Mucosa of descending colon (tissue), 3 donors: ENCODE measurements at regions not wholly inside any gene's neighbourhood (a gene's known extent, or its start where the extent isn't known, plus 50 kb on each side); places are given as distances from the start of the nearest gene placed in this dataset.

Source experiments
- ATAC-seq: fragments of 200-7000 bp; cut with Tn5 transposase; one replicate; pipeline ENCODE4 v1.9.1; 2020; ENCODE audit warnings: mild to moderate bottlenecking, moderate library complexity
- DNase-seq, 3 donors: peaks; one replicate each; pipeline ENCODE4 v3.0.0-alpha.2; 2020
- H3K36me3 ChIP-seq: fragments of 200-600 bp; one replicate; pipeline ENCODE4 v1.8.0; 2021; ENCODE audit warnings: low read depth, mild to moderate bottlenecking
- H3K4me1 ChIP-seq: fragments of 200-600 bp; one replicate; pipeline ENCODE4 v1.8.0; 2021; ENCODE audit warnings: low read depth, mild to moderate bottlenecking
- H3K4me3 ChIP-seq: fragments of 200-600 bp; one replicate; pipeline ENCODE4 v1.8.0; 2021; ENCODE audit warnings: mild to moderate bottlenecking
- H3K9me3 ChIP-seq: fragments of 200-600 bp; one replicate; pipeline ENCODE4 v1.8.0; 2021; ENCODE audit warnings: mild to moderate bottlenecking
- CTCF ChIP-seq: fragments of 200-600 bp; IDR thresholded peaks from one replicate; pipeline ENCODE4 v1.8.0; 2022; ENCODE audit warnings: antibody characterized with exemption, mild to moderate bottlenecking
- intact Hi-C, 2 donors: fragments of 100-400 bp; cut with DNase I in 1 of 2; cut with micrococcal nuclease in 1 of 2; formaldehyde crosslinking; loops; one replicate each; pipeline versions ENCODE4 v1.11.0 to v1.11.1; 2022; cut with DNase I, micrococcal nuclease
- donor health status: DM: no; HTN: no; CAD: no; lungs with moderate emphysema.
- donor health status: DM: no; HTN: no; CAD: no.
- donor health status: DM: no; HTN: yes; CAD: no.

- intact Hi-C loops, result no loop called here
- no peak for ATAC-seq
- Histone ChIP-seq H3K36me3 (no peaks in the 10 kb centered on the region), H3K9me3 (no peaks in the 10 kb centered on the region), H3K4me3 (no peak overlapping the region), H3K4me1 (no peaks in the 10 kb centered on the region)
- no peak for TF ChIP-seq CTCF
- DNase-seq, result no peak
Observed at GRCh38 chr21:35674895-35675470, 385.3 kb downstream of the SETD4 start.

DNA sequence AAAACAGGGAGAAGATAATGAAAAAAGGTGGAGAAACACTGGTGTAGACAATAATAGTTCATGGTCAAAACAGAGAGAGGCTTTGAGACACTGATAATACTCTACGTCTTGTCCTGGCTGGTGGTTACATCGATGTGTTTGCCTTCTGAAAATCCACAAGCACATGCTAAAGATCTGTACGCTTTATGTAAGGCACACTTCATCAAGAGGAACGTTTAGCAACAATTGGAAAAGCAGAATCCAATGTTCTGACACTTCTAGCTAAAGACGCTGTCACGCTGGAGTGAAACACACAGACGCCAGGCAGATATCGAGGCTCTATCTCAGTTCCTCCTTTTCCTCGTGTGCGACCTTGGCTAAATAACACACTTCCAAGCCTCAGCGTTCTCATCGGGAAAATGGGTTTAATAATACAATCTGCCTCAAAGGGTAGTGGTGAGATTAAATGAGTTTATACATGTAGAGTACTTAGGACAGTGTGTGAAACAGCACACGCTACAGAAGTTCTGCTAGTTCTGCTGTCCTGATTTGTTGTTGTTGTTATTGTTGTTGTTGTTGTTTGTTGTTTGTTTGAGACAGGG, 386.1 kb downstream of the SETD4 start:
- no peaks in the 10 kb centered on the region for H3K4me1 ChIP-seq
- no peak overlapping the region for H3K4me3 ChIP-seq
- ATAC-seq (no peak), DNase-seq (no peak)
- no peaks in the 10 kb centered on the region for H3K9me3 ChIP-seq
- no peaks in the 10 kb centered on the region for H3K36me3 ChIP-seq
- intact Hi-C loops, result no loop called here
- TF ChIP-seq CTCF, result no peak

DNA sequence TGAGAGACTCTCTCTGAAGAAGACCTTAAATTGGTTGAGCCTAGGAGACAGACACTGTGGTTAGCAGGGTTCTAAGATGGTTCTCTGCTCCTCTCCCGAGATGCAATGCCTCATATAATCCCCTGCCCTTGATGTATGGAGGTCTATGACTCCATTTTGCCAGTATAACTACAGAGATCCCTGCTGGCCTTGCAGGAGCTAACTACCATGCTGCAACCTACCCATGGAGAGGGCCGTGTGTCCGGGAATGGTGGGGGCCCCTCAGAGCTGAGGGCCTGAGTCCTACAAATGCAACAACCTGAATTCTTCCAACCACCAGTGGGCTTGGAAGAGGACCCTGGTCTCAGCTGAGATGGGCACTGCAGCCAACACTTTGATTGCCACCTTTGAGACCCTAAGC, 388.0 kb downstream of the SETD4 start:
- H3K36me3 ChIP-seq, result no peaks in the 10 kb centered on the region
- intact Hi-C loops, result no loop called here
- no peak for TF ChIP-seq CTCF

DNA sequence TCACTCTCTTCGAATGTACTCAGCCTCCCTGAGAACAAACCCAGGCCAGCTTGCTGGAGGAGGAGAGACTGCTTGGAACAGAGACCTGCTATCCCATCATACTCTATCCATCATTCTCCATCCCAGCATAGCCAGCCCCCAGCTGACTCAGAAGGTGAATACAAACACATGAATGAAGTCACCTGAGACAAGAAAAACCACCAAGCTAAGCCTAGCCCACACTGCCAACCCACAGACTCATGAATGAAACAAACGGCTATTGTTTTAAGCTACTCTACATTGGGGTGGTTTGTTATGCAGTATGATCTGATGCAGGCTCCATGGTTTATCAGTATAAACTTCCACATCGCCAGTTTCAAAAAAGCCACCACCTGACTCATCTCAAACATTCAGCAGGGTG, 395.6 kb downstream of the SETD4 start:
- DNase-seq, result no peak
- ATAC-seq, result no peak
- H3K4me3 ChIP-seq, result no peak overlapping the region
- no peaks in the 10 kb centered on the region for H3K9me3 ChIP-seq
- no peaks in the 10 kb centered on the region for H3K36me3 ChIP-seq
- H3K4me1 ChIP-seq, result no peaks in the 10 kb centered on the region
- no peak for TF ChIP-seq CTCF
- intact Hi-C loops, result no loop called here

More for the DNA sequence above, 388.0 kb downstream of the SETD4 start:
- no peak for ATAC-seq
- H3K4me3 ChIP-seq, result no peak overlapping the region
- no peak for DNase-seq
- no peaks in the 10 kb centered on the region for H3K4me1 ChIP-seq
- no peaks in the 10 kb centered on the region for H3K9me3 ChIP-seq

- DNase-seq (no peak), ATAC-seq (no peak)
- TF ChIP-seq CTCF, result no peak
- H3K4me3 ChIP-seq, result no peak overlapping the region
- H3K4me1 ChIP-seq, result no peaks in the 10 kb centered on the region
- no peaks in the 10 kb centered on the region for H3K36me3 ChIP-seq
- H3K9me3 ChIP-seq, result no peaks in the 10 kb centered on the region
- intact Hi-C loops, result no loop called here
Observed at GRCh38 chr21:35663856-35664606, 396.3 kb downstream of the SETD4 start.
